GM20431 (cell line): ENCODE measurements at regions not wholly inside any gene's neighbourhood (a gene's known extent, or its start where the extent isn't known, plus 50 kb on each side); places are given as distances from the start of the nearest gene placed in this dataset.

ENCODE experiments used
- in situ Hi-C: fragments of 300-500 bp; cut with MseI, MboI; formaldehyde crosslinking; loops from one replicate; pipeline ENCODE4 v1.15.0; 2020; ENCODE audit warnings: low sequenced_read_pairs; ENCODE audit not compliant: unreplicated experiment

DNA sequence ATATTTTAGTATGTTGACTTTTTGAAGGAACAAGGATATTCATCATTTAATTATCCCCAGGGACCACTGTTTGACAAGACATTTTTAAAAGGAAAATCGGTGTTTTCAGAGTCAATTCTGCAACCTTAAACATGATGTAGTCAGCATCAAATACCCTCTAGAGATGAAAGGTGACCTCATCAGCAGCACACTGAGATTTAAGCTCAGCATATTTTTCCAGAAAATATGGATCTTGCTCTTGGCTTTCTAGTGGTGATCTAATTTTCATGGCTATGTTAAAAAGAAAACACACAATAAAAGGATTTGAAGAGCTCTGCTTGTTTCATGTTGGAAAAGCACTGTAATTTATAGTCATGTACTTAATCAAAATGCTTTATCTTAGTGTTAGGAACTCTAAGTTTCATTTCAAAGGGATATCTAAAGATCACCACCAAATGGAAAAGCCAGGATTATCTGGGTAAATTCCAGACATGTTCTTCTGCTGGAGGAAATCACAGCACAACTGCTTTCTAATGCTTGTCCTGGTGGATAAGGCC lies 487.2 kb downstream of the ENC1 start:
- in situ Hi-C loops: no loop called here

DNA sequence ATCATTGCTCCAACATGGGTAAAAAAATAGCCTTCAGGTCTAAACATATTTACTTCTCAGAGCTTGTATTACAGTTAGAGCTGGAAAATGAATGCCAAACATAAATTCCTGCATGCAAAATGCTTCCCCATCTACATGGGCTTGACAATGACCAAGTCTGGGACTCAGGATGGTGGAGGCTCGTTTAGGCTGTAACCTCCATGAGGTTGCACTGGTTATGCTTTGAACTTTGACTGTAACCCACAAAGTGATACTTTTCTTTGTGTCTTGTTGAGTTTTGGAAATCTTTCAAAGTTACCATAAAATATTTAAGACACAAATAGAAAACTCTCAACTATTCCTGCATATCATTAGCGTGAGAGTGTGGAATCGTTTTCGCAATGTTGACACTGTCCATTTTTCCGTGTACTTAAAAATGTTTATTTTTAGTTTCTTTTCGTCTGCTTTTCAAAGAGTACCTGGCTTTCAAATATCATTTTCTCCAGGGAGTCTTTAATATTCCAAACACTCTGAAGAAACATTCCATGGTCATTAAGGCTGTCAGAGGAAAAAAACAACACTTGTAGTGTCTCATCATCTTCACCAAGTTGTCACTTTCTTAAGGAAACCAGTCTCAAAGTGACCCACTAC lies 487.8 kb downstream of the ENC1 start:
- in situ Hi-C loops: no loop called here

DNA sequence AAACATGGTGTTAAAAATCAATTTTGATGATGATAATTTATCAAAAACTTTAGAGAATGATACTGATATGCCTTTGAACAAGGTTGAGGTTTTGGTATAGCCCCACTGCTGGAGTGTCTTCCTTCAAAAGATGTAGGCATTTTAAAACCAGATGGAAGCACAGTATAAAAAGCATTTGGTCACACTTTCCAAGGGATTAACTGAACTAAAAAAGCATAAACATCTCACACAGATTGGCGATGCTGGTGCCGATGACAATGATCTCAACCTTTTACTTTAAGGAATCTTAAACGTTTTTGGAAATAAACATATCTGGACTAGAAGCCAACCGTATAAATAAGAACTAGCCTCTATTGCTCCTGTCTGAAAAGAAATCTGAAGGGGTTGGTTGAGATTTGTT lies 488.4 kb downstream of the ENC1 start:
- in situ Hi-C loops: no loop called here

DNA sequence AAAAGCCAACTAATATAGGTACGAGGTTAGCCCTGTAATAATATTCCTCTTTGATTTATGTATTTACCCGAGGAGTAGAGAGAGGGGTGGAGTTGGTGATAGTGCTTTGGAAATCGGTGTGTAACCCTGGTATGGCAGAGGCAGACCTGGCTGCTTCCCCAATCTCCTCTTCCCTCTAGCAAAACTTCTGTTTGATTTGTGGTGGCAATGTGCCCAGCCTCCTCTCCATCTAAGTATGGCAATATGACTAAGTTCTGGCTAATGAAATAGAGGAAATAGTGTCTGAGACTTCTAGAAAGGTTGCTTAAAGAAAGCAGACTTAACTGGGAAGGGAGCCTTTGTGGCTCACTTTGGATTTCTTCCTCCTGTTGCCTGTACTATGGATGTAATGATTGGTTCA lies 491.1 kb downstream of the ENC1 start:
- in situ Hi-C loops: no loop called here

DNA sequence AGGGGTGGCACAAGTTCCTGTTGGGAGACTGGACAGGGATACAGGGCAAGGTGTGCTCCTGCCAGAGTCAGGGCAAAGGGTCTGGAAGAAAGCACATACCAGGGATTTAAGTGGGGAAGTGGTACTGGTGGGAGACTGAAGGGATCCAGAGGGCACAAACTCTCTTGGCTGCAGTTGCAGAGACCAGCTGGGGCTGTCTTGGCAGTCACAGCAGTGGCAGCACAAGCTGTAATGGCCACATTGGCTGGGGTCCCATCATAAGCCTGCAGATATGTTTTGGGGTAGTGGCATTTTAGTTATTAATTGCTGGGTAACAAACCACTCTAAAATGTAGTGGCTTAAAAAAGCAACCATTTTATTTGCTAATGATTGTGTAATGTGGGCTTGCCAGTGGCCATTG lies 492.2 kb downstream of the ENC1 start:
- in situ Hi-C loops: no loop called here

DNA sequence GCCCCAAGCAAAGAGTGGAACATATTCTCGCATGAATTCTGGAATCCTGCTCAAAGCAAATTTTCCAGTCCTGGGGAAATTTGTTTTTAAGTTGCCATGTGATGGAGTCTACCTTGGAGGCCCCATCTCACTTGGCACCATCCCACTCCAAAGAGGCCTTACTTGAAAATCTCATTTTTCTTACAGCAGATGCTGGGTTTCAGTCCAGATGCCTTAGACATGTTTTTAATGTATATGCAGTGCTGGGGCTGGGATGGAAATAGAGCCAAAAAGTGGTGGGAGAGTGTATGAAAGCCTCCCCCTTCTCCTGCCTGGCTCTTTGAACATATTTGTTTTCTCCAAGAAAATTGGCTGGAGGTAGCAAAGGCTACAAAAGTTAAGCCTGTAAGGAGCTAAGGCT lies 493.7 kb downstream of the ENC1 start:
- in situ Hi-C loops: no loop called here

DNA sequence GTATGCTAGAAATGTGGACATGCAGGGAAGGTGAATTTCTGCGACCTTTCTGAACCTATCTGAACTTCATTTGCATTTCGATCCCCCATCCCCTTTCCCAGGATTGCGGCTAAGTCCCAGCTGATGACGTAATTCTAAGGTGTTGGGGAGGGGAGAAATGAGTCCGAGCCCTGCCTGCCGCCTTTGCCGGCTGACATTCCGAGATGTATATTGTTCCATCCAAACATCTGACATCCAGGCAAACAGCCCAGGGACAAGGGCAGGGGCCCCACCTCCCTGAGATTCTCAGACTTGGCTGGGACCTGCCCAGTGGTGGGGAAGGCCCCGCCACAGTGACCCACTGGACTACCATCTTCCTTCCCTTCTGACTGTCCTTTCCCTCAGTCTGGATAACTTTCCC lies 494.6 kb downstream of the ENC1 start:
- in situ Hi-C loops: no loop called here

DNA sequence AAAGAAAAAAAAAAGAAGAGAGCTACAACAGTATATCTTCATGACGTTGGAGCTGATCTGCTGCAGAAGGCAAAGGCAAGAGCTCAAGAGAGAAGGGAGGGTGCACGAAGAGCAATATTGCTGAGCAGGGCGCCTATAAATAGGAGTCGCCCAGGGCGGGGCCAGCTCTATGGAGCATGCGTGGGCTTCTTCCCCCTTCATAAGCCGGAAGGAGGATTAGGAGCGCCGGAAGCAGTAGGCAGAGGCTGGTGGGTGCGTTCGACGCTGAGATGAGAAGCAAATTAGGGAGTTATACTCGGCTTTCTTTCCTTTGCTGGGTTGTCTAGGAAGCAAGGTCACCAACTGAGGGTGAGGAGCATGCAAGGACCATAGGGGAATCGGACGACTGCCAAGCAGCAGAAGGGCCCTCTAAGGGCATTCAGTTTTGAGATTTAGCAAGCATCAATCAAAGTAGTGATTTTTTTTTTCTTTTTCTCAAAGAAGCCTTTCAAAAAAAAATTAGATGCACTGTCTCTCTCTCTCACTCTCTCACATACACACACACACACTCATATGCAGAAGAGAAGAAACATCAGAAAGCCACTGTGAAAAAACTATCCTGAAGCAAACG lies 496.7 kb downstream of the ENC1 start:
- in situ Hi-C loops: no loop called here

DNA sequence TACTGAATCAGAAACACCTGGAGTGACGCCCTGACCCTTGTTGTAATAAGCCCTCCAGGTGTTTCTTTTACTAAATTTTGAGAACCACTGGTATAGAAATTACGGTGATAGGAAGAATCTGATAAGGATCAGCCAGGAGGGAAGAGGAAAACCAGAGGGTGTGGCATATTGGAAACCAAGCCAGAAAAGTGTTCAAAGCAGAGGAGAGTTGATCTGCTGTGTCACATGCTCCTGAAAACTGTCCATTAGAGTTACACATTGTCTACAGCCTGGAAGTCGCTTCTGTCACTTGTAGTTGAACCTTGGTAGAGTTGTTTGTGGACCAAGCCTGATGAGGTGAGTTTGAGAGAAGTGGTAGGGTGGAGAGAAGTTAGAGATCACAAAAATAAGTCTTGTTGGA lies 497.4 kb downstream of the ENC1 start:
- in situ Hi-C loops: no loop called here

DNA sequence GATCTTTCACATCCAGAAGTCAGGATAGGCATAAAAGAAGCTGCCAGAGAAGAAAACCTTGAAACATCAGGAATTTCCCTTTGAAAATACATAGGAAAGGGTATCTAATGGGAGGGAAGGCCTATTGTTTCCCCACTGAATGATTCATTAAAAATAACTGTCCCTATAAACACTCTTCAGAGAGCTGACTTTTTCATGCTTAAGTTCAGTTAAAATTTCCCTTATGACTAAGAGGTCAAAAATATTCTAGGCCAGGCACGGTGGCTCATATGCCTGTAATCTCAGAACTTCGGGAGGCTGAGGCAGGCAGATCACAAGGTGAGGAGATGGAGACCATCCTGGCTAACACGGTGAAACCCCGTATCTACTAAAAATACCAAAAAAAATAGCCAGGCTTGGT lies 499.5 kb downstream of the ENC1 start:
- in situ Hi-C loops: no loop called here

DNA sequence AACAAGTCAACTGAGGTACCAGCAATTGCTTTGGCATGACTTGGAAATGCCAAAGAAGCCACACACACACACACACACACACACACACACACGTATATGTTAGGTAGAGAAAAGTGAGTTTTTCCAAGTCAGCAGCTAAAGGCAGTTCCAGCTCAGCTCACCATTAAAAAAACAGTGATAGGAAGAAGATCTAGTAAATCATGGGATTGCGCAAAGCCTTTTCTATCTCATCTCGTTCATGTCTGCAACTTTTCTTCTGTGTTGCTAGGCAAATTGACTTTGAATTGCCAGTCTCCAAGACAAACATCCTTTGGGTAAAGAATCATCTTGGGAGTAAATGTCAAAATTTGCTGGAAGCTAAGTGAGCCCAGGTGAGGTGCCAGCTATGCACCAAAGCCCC lies 500.1 kb downstream of the ENC1 start:
- in situ Hi-C loops: no loop called here

DNA sequence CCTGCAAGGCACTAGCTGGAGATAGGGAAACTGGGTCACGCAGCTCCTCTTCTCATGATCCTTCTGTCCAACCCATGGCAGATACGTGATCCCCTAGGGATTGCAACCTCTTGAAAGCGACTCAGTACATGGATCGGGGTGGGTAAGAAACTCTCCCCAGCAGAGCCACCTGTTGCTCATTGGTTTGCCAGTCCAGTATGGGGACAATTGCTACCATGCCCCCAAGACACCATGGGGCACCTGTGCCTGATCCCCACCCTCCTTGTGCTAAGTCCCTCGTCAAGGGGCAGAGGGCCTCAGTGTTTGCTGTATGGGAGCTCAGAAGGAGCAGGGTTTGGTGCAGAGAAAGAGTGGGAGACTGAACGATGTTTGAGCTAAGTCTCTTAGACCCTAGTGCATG lies 500.9 kb downstream of the ENC1 start:
- in situ Hi-C loops: no loop called here

DNA sequence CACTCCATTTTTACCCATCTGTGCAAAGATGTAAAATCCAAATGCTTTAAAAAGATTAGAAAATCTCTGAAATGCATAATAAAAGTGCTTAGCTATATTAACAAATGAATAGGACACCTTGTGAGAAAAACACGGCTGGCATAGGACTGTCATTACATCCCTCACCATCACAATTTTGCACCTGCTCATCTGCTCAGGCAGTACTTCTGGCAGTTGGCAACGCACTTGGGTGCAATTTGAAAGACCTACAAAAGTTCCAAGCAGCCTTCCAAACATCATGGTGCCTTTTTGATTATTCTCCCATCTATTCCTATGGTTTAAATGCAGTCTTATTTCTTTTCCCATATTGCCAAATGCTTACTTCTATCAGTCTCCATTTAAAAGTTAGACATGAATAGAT lies 501.8 kb downstream of the ENC1 start:
- in situ Hi-C loops: no loop called here

DNA sequence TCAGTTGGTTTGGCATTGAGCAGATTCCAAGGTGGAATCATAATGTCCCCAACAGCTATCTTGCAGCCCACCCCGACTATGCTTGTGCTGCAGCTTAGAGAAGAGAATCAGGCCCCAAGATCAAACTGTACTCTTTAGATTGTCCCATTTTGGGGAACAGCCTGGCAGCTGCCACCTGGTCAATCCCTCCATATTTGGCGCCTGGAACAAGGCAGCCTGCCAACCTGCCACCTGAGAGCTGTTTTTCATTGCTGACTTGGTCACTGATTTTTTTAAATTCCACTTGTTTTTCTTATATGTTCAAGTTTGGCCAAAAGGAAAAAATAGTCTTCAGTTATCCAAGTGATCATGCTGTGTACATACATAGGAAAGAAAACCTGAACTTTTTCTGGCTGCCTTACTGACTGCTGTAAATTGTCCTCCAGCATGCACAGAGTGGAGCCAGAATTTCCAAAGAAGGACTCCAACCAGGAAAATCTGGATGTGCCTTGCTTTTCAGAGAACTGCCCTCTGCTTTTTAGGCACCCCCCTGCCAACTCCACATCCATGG lies 504.2 kb downstream of the ENC1 start:
- in situ Hi-C loops: no loop called here

DNA sequence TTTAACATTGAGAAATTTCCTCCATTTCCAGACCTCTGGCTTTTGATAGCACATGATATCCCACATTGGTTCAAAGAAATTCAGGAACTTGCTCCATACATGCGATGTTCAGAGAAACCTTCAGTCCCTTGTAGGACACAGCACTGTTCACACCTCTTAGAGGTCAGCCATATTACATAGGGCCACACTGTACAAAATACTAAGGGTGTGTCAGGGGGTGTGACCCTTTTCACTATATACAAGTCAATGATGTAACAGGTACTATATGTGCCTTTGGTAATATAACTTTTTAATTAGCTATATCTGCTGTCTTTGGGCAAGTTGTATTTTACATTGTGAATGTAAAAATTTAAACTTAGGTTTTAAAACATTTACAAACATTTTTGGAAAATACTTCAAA lies 505.5 kb downstream of the ENC1 start:
- in situ Hi-C loops: no loop called here

DNA sequence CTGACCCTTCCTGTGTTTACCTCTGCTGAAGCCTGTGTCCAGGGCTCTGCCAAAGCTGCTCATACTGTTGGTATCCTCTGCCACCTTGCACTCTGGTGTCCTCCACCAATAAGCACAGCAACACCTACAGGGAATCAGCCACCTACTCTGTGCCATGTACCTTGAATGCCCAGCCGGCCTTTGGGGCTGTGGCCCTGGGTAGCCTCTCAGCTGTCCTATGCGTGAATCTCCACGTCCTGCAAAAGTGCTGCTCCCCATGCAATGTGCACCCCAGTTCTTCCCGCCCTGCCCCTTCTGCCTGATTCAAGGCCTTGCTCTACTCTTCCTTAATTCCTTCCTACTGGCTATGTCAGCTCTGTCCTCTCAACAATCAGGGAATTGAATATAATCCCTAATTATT lies 506.5 kb downstream of the ARHGEF28 start:
- in situ Hi-C loops: no loop called here

DNA sequence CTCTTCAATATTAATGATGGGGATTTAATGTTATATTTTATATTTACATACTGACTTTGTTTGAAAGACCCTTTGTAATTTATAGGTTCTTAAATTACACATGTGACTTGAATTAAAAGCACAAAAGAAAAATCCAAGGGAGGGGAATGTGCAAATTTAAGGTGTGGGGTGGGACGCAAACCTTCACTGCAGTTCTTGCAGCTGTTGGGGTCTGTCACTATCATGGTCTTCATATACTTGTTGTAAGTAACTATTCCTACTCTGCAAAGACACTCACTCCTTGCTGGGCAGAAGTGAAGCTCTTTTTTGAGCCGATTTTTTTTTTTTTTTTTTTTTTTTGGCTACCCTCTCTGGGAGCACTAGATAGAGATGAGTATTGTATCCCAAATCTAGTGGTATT lies 505.3 kb downstream of the ARHGEF28 start:
- in situ Hi-C loops: no loop called here

DNA sequence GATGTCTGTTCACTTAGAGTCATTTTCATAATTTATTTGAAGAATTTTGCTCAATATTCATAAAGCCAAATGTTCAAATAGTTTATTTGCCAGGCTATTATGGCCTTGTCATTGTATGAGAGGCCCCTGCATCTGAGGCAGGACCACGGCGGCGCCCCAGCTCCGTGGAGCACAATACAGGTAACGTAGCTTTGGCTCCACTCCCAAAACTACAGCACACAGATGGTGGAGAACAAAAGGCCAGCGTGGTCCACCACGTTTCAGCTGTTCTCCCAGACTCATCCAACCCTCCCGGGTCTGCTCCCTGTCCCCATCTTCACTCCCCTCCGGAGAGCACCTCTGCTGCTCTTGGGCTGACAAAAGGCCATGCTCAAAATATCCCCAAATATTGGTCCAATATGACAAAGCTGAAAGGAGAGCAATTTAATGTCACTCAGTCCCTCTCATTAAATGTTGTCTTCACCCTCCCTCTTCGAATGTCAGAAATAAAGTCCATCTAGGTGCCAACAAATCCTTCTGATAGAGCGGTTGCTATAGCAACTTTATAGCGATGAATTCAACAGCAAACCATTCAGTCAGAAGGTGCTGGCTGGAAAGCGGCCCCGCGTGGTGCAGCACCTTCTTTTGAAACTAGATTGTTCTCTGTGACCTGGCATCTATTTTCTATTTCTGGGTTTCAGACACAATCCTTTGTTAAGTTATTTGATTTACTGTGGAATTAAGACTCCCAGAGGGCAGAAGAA lies 504.3 kb downstream of the ARHGEF28 start:
- in situ Hi-C loops: no loop called here

DNA sequence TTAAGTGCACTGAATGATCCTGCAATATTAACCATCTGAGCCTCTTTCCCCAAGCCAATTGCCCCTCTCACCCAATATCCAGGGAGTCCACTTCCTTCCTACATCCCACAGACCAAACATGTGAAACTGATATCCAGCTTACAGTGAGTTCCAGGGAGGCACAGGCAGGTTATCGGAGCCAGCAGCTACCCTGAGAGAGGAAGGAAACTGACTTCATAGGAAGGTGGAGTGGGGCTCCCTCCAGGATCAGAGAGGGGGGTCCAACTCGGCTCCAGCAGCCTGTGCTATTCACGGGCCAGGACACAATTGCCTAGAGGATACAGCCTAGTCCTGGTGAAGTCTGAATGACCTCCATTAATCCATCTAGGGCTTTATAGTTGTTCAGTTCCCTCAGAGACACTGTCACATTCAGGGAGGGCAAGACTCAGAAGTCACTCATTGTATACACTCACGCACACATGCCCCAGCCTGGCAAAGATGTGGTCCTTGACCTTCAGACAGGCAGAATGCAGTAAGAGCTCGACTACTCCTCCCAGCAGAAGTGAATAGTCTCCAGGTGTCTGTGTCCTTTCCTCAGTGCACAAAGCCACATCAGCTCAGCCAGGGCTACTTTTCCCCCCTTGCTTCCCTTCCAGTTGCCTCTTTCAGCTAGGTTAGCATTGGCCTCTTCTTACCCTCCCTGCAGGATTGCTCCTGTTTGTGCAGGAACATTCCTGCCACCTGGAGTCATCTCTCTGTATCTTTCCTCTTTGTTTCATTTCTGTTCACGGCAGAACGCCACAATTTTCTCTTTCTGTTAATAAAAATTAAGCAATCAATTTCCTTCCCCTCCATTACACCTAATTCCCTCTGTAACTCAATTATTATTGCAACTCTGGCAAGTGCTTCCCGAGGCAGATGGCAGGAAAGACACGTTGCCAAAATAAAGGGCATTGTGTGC lies 501.7 kb downstream of the ARHGEF28 start:
- in situ Hi-C loops: no loop called here

DNA sequence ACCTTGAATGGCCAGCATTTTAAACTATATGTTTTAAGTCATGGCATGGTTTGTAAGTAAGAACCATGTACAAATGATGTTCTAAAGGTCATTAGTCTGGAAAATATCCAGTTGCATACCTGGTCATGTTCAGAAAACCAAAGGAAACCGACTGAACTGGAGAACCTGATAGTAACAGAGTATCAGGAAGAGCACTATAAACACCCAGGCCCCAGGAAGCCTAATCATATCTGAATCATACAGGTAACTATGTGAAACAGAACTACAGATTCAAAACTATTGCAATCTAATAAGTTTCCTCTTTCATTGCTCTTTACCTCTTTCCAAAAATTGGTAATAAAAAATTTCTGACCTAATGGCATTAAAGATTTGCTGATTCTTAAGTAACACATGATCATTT lies 500.3 kb downstream of the ARHGEF28 start:
- in situ Hi-C loops: no loop called here
